ENCODE measurements at regions not wholly inside any gene's neighbourhood (a gene's known extent, or its start where the extent isn't known, plus 50 kb on each side); places are given as distances from the start of the nearest gene placed in this dataset.
"Not testable (repeated sequence)": the region's sequence is repeated elsewhere in the genome, so short reads cannot be mapped to it uniquely, and the experiment has no call there.

- DNase-seq (ENCODE audit: low read depth in 2 of 2), result no peak
Measured at GRCh38 chr5:112573441-112573840, 154.4 kb upstream of the EPB41L4A start.

- no peak for DNase-seq (ENCODE audit: low read depth in 2 of 2)
Measured at GRCh38 chr5:112574536-112574935, 155.5 kb upstream of the EPB41L4A start.

- no peak for DNase-seq (ENCODE audit: low read depth in 2 of 2)
Measured at GRCh38 chr5:112576298-112576925, 157.3 kb upstream of the EPB41L4A start.

GRCh38 chr5:112579599-112580170 lies 158.0 kb upstream of the APC start:
- DNase-seq (ENCODE audit: low read depth in 2 of 2), result no peak

- no peak for DNase-seq (ENCODE audit: low read depth in 2 of 2)
Measured at GRCh38 chr5:112581811-112582320, 155.8 kb upstream of the APC start.

GRCh38 chr5:112583166-112583565 lies 154.5 kb upstream of the APC start:
- no peak for DNase-seq (ENCODE audit: low read depth in 2 of 2)

- DNase-seq (ENCODE audit: low read depth in 2 of 2), result no peak
Measured at GRCh38 chr5:112584781-112585180, 152.9 kb upstream of the APC start.

GRCh38 chr5:112586596-112587062 lies 151.1 kb upstream of the APC start:
- DNase-seq (ENCODE audit: low read depth in 2 of 2), result no peak

GRCh38 chr5:112590858-112591257 lies 146.8 kb upstream of the APC start:
- not testable (repeated sequence) for DNase-seq (ENCODE audit: low read depth in 2 of 2)

- no peak for DNase-seq (ENCODE audit: low read depth in 2 of 2)
Measured at GRCh38 chr5:112594095-112594850, 143.4 kb upstream of the APC start.

- DNase-seq (ENCODE audit: low read depth in 2 of 2), result no peak
Measured at GRCh38 chr5:112594941-112595340, 142.7 kb upstream of the APC start.

GRCh38 chr5:112597831-112598230 lies 139.9 kb upstream of the APC start:
- DNase-seq (ENCODE audit: low read depth in 2 of 2), result no peak

- DNase-seq (ENCODE audit: low read depth in 2 of 2), result not testable (repeated sequence)
Measured at GRCh38 chr5:112600510-112600909, 137.2 kb upstream of the APC start.

- DNase-seq (ENCODE audit: low read depth in 2 of 2), result no peak
Measured at GRCh38 chr5:112604732-112605630, 132.7 kb upstream of the APC start.

- no peak for DNase-seq (ENCODE audit: low read depth in 2 of 2)
Measured at GRCh38 chr5:112608975-112609374, 128.7 kb upstream of the APC start.

- no peak for DNase-seq (ENCODE audit: low read depth in 2 of 2)
Measured at GRCh38 chr5:112612663-112613062, 125.0 kb upstream of the APC start.

- DNase-seq (ENCODE audit: low read depth in 2 of 2), result no peak
Measured at GRCh38 chr5:112614285-112614684, 123.4 kb upstream of the APC start.

- no peak for DNase-seq (ENCODE audit: low read depth in 2 of 2)
Measured at GRCh38 chr5:112614986-112615385, 122.7 kb upstream of the APC start.

GRCh38 chr5:112616812-112617547 lies 120.7 kb upstream of the APC start:
- no peak for DNase-seq (ENCODE audit: low read depth in 2 of 2)

- no peak for DNase-seq (ENCODE audit: low read depth in 2 of 2)
Measured at GRCh38 chr5:112625246-112625645, 112.4 kb upstream of the APC start.

Measured in activated CD4-positive, alpha-beta T cell treated with anti-CD3 and anti-CD28 coated beads for 24 hours (primary cell).